Activated T-helper 1 cell treated with anti-CD3 and anti-CD28 coated beads, Interleukin-2, amount 50 U/mL, for 16 hours (primary cell): ENCODE measurements at regions not wholly inside any gene's neighbourhood (a gene's known extent, or its start where the extent isn't known, plus 50 kb on each side); places are given as distances from the start of the nearest gene placed in this dataset.
"Not testable (repeated sequence)": the region's sequence is repeated elsewhere in the genome, so short reads cannot be mapped to it uniquely, and the experiment has no call there.

Source experiments
- DNase-seq, 2 donors: peaks; one replicate each; pipeline ENCODE4 v3.0.0-alpha.2; 2020; ENCODE audit warnings: low read depth in 1 of 2, low spot score in 1 of 2

- no peak for DNase-seq
Measured at GRCh38 chrX:40945361-40945713, 139.9 kb upstream of the USP9X start.

- DNase-seq: no peak
Measured at GRCh38 chrX:40947276-40947675, 138.0 kb upstream of the USP9X start.

- no peak for DNase-seq
Measured at GRCh38 chrX:40949071-40949470, 136.2 kb upstream of the USP9X start.

- no peak for DNase-seq
Measured at GRCh38 chrX:40950546-40950945, 134.7 kb upstream of the USP9X start.

- not testable (repeated sequence) for DNase-seq
Measured at GRCh38 chrX:40951407-40951806, 133.8 kb upstream of the USP9X start.

GRCh38 chrX:40952855-40953254 is 132.4 kb upstream of the USP9X start:
- DNase-seq: no peak

GRCh38 chrX:40953369-40953768 is 131.9 kb upstream of the USP9X start:
- no peak for DNase-seq

GRCh38 chrX:40960041-40960440 is 125.2 kb upstream of the USP9X start:
- no peak for DNase-seq

GRCh38 chrX:40962793-40963407 is 122.3 kb upstream of the USP9X start:
- no peak for DNase-seq

GRCh38 chrX:40964008-40964407 is 121.2 kb upstream of the USP9X start:
- DNase-seq: no peak

- no peak for DNase-seq
Measured at GRCh38 chrX:40964633-40965586, 120.3 kb upstream of the USP9X start.

GRCh38 chrX:40966213-40966820 is 118.9 kb upstream of the USP9X start:
- DNase-seq: no peak

GRCh38 chrX:40968180-40968579 is 117.1 kb upstream of the USP9X start:
- no peak for DNase-seq

GRCh38 chrX:40971736-40972135 is 113.5 kb upstream of the USP9X start:
- no peak for DNase-seq

GRCh38 chrX:40973619-40974018 is 111.6 kb upstream of the USP9X start:
- DNase-seq: no peak

- DNase-seq: no peak
Measured at GRCh38 chrX:40975951-40976350, 109.3 kb upstream of the USP9X start.

- DNase-seq: no peak
Measured at GRCh38 chrX:40976981-40977380, 108.3 kb upstream of the USP9X start.

- no peak for DNase-seq
Measured at GRCh38 chrX:40984962-40985361, 100.3 kb upstream of the USP9X start.

- no peak for DNase-seq
Measured at GRCh38 chrX:40987413-40987812, 97.8 kb upstream of the USP9X start.

GRCh38 chrX:40988100-40988499 is 97.1 kb upstream of the USP9X start:
- no peak for DNase-seq

GRCh38 chrX:40993395-40993794 is 91.8 kb upstream of the USP9X start:
- DNase-seq: not testable (repeated sequence)

- DNase-seq: no peak
Measured at GRCh38 chrX:40996886-40997530, 88.2 kb upstream of the USP9X start.
